ENCODE measurements at regions not wholly inside any gene's neighbourhood (a gene's known extent, or its start where the extent isn't known, plus 50 kb on each side); places are given as distances from the start of the nearest gene placed in this dataset.

GRCh38 chr4:176979416-176979815, 186.7 kb upstream of the VEGFC start:
- H3K4me2 ChIP-seq (ENCODE audit: low read depth, low read length, poor library complexity, severe bottlenecking): no peak overlapping the region
- H3K9ac ChIP-seq (ENCODE audit: low read depth, low read length, poor library complexity, severe bottlenecking): no peak overlapping the region
- H3K4me1 ChIP-seq (ENCODE audit: insufficient read depth, low read length, poor library complexity, severe bottlenecking): no peaks in the 10 kb centered on the region
- H3K27me3 ChIP-seq (ENCODE audit: insufficient read depth, low read length, poor library complexity, severe bottlenecking): no peaks in the 10 kb centered on the region
- H3K36me3 ChIP-seq (ENCODE audit: insufficient read depth, low read length): no peaks in the 10 kb centered on the region
- H3K9me2 ChIP-seq (replicated peaks; ENCODE audit: low read depth, low read length): no peaks in the 10 kb centered on the region
- no peaks in the 10 kb centered on the region for H3F3A ChIP-seq (ENCODE audit: low read depth)
- no peaks in the 10 kb centered on the region for H3K9me3 ChIP-seq (ENCODE audit: insufficient read depth, low read depth, low read length)
- no peak overlapping the region for H3K4me3 ChIP-seq (ENCODE audit: low read length, poor library complexity, severe bottlenecking)
- no peaks in the 10 kb centered on the region for H3K79me2 ChIP-seq (ENCODE audit: insufficient read depth, low read length)
- TF ChIP-seq CTCF (conservative IDR thresholded peaks at IDR 0.05; ENCODE audit: low read length) (no peak), EZH2phosphoT487 (IDR thresholded peaks at IDR 0.05; ENCODE audit: borderline replicate concordance) (no peak)
- H4K20me1 ChIP-seq (ENCODE audit: insufficient read depth, low read length, poor library complexity, severe bottlenecking): no peaks in the 10 kb centered on the region
- H2AFZ ChIP-seq (ENCODE audit: low read length): no peak overlapping the region

- no peak overlapping the region for H2AFZ ChIP-seq (ENCODE audit: low read length)
These were observed 188.4 kb upstream of the VEGFC start for GRCh38 chr4:176981074-176981473.

GRCh38 chr4:176981551-176981950, 188.8 kb upstream of the VEGFC start:
- no peaks in the 10 kb centered on the region for H3F3A ChIP-seq (ENCODE audit: low read depth)
- no peaks in the 10 kb centered on the region for H3K27me3 ChIP-seq (ENCODE audit: insufficient read depth, low read length, poor library complexity, severe bottlenecking)
- no peaks in the 10 kb centered on the region for H3K4me1 ChIP-seq (ENCODE audit: insufficient read depth, low read length, poor library complexity, severe bottlenecking)
- H3K9me2 ChIP-seq (replicated peaks; ENCODE audit: low read depth, low read length): no peaks in the 10 kb centered on the region
- no peak overlapping the region for H2AFZ ChIP-seq (ENCODE audit: low read length)
- no peaks in the 10 kb centered on the region for H3K36me3 ChIP-seq (ENCODE audit: insufficient read depth, low read length)
- H3K79me2 ChIP-seq (ENCODE audit: insufficient read depth, low read length): no peaks in the 10 kb centered on the region
- TF ChIP-seq CTCF (conservative IDR thresholded peaks at IDR 0.05; ENCODE audit: low read length) (no peak), EZH2phosphoT487 (IDR thresholded peaks at IDR 0.05; ENCODE audit: borderline replicate concordance) (no peak)
- H3K9me3 ChIP-seq (ENCODE audit: insufficient read depth, low read depth, low read length): 0 out of 2 replicates have a peak, but pooled peaks cover 2% of the 10 kb centered on the region
- H3K9ac ChIP-seq (ENCODE audit: low read depth, low read length, poor library complexity, severe bottlenecking): no peak overlapping the region
- H3K4me3 ChIP-seq (ENCODE audit: low read length, poor library complexity, severe bottlenecking): no peak overlapping the region
- no peak overlapping the region for H3K4me2 ChIP-seq (ENCODE audit: low read depth, low read length, poor library complexity, severe bottlenecking)
- H4K20me1 ChIP-seq (ENCODE audit: insufficient read depth, low read length, poor library complexity, severe bottlenecking): no peaks in the 10 kb centered on the region

More at GRCh38 chr4:176981074-176981473, 188.4 kb upstream of the VEGFC start:
- Histone ChIP-seq H3K9me2 (replicated peaks; ENCODE audit: low read depth, low read length) (no peaks in the 10 kb centered on the region), H4K20me1 (ENCODE audit: insufficient read depth, low read length, poor library complexity, severe bottlenecking) (no peaks in the 10 kb centered on the region), H3K27me3 (ENCODE audit: insufficient read depth, low read length, poor library complexity, severe bottlenecking) (no peaks in the 10 kb centered on the region), H3F3A (ENCODE audit: low read depth) (no peaks in the 10 kb centered on the region), H3K4me1 (ENCODE audit: insufficient read depth, low read length, poor library complexity, severe bottlenecking) (no peaks in the 10 kb centered on the region), H3K9me3 (ENCODE audit: insufficient read depth, low read depth, low read length) (no peaks in the 10 kb centered on the region), H3K4me2 (ENCODE audit: low read depth, low read length, poor library complexity, severe bottlenecking) (no peak overlapping the region), H3K4me3 (ENCODE audit: low read length, poor library complexity, severe bottlenecking) (no peak overlapping the region), H3K36me3 (ENCODE audit: insufficient read depth, low read length) (no peaks in the 10 kb centered on the region), H3K79me2 (ENCODE audit: insufficient read depth, low read length) (no peaks in the 10 kb centered on the region), H3K9ac (ENCODE audit: low read depth, low read length, poor library complexity, severe bottlenecking) (no peak overlapping the region)
- TF ChIP-seq EZH2phosphoT487 (IDR thresholded peaks at IDR 0.05; ENCODE audit: borderline replicate concordance) (no peak), CTCF (conservative IDR thresholded peaks at IDR 0.05; ENCODE audit: low read length) (no peak)

Measured in Loucy (cell line).